GM21447 (cell line): ENCODE measurements at regions not wholly inside any gene's neighbourhood (a gene's known extent, or its start where the extent isn't known, plus 50 kb on each side); places are given as distances from the start of the nearest gene placed in this dataset.

Experiments used
- ATAC-seq: cut with Tn5 transposase; IDR thresholded peaks from one replicate; pipeline ENCODE4 v1.9.1; 2021; ENCODE audit not compliant: unreplicated experiment

DNA sequence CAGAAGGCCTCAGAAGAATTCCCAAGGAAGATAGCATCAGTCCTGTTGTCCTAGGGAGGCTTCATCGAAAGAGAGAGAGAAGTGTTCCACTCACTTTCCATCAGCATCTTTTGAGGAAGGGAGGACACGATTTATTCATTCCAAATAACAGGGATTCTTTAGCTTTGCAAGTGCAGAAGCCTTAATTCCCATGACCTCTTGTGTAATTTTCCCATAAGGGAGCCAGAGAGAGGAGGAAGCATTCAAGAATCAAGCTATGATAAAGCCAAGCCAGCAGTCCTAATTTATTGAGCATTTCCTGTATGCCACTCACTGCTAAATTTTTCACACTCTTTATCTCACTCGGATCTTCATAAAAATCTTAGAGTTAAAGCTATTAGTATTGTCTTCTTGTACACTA lies 169.7 kb upstream of the MITF start:
- ATAC-seq = no peak

DNA sequence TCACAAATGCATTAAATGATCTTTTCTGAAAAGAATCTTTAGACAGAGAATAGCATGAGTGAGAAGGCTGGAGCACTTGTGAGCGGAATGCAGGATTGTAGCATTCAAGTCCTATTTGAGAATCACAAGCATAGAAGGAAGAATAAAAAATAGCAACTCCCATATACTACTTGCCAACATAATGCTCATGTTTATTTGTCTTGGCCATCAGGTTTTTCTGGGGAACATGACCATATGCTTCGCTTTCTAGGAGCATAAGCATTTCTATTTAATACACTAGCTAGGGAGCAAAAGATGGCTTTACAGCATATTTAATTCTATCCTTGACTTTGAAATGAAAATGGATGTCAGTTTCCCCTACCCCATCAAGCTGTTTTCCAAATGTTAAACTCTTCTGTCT lies 170.3 kb upstream of the MITF start:
- ATAC-seq = no peak

DNA sequence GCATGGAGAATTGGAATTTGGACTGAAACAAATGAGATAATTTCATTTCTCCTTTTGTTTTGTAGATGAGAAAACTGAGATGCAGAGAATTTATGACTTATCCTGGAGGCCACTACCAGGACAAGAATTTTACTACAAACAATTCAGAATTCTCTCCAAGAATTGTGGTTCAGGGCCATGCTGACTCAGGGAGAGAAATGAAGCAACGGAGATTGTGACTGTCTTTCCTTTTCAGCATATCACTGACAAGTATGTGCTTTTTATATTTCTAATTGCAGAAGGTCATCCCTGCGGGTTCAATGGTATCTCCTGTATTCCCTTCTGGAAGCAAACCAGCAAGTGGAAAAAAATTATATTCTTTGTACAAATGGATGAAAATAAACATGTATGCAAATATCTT lies 170.8 kb upstream of the MITF start:
- ATAC-seq = no peak

DNA sequence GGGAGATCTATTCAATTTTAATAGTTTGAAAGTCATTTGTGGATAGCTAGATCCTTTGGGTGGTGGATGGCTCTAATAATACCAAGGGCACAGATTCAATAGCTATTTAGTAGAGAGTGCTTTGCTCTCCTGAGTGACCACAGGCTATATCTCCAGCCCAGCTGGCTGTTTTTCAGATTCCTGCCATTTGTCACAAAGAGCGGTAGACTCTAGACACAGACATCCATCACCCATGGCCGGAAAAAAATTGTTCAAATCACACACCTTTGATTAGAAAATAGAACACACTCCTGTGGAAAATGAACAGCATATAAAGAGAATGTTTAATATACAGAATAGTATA lies 171.6 kb upstream of the MITF start:
- no peak for ATAC-seq

DNA sequence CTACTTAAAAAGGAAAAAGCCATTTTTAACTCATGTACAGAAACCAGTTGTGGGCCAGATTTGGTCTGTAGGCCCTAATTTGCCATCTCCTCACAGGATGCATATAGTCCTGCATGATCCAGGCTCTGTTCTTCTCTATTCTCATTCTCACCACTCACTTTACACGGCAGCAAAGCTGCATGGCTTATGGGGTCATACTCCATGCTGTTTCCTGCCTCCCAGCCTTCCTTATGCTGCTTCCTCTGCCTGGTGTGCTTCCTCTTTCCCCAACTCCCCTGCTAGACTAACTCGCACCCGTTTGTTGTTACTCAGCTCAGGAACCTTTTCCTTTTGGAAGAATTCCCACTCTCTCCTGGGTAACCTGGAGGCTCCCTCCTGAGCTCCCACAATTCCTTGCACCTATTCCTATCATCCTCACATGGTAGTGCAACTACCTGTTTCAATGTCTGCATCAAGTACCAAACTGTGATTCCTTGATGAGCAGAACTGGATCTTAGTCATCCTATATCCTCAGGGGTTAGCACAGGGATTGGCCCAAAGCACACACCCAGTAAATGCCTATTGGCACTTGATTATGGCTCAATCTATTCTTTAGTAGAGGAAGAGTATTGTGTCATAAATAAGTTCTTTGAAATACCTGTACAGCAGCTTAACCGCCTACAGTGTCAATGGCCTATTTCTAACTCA lies 172.1 kb upstream of the MITF start:
- no peak for ATAC-seq

DNA sequence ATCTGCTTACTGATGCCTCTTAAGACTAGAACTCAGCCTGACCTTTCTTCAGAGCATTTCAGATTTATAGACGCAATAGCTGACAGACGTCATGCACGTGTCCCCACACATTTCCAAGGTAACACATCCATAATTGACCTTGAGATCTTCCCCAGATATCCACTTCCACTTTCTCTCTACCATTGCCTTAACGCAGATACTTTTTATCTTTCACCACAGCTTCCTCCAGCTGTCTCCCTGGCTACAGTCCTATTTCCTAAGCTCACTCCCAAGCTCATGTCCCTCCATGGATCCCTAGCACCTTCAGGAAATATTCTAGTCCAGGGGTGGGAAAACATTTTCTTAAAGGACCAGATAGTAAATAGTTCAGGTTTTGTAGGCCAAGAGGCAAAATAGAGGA lies 173.0 kb upstream of the MITF start:
- ATAC-seq = no peak

DNA sequence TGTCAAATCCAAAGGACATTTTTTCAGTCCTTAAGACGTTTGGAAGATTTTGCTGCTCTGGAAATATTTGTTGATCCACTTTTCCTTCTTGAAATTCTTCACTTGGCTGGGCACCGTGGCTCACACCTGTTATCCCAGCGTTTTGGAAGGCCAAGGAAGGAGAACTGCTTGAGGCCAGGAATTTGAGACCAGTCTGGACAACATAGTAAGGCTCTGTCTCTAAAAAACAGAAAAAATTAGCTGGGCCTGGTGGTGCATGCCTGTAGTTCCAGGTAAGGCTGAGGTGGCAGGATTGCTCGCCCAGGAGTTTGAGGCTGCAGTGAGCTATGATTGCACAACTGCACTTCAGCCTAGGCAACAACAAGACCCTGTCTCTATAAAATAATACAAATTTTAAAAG lies 173.9 kb upstream of the MITF start:
- ATAC-seq = no peak

DNA sequence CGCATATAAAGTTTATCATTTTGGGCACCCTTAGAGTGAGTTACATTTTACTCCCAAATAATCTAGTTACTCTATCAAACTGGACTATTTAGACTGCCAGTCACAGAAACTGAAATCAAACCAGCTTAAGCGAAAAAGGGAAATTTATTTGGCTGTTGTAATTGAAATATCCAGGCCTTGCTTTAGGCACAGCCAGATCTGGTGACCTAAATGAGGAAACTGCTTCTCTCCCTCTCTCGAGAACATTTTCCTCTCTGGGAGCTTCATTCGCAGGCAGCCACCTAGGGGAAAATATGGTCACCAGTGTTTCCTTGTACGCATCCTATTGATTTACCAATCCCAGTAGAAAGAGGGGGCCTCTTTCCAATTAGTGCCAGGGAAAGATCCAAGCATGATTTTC lies 175.3 kb upstream of the MITF start:
- ATAC-seq = no peak

DNA sequence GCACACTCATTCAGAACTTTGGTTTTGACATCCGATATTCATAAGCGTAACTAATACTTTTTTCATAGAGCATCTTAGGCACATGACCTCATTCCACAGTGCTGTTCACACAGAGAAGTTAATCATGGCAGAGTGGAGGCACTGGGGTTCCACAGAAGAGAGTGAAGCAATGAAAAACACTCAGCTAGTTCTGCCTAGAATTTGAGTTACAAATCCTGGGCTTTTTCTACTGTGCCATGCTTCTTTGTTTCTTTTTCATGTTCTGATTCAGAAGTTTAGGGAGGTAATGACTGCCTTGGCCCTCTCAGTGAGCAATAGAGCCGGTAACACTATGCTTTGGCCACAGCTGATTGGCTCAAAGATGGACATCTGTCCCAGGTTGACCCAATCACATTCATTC lies 176.1 kb upstream of the MITF start:
- no peak for ATAC-seq

DNA sequence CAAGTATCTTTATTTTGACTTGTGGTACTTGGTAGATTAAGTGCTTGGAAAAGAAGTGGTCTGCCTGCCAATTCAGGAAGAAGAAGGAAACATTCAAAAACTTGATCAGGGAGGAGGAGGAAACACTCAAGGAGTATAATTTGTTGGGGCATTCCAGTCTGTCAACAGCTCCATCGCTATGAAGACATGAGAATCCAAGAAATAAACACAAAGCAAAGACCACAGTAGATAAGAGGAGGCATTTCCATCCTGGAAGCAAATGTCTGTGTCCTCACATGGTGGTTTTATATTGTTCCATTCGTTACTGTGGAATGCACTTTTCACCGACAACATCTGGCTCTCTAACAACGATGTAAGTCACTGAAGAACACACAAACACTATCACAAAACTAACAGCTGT lies 176.1 kb upstream of the FRMD4B start:
- no peak for ATAC-seq

DNA sequence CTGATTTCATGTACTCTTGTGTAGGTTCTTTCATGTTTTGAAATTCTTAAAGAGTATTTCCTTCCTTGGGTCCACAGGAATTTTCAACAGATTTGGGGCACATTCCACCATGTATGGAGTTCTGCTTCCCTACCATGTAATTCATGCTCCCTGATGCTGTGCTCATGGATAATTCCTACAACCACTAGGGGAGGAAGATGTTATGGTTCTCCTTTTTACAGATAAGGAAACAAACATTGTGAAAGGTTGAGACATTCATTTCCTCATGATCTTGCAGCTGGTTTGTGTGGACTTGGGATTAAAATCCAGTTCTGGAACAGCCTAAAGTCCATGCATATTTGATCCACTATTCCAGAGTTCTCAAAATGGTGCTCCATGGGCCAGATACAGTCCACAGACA lies 174.9 kb upstream of the FRMD4B start:
- ATAC-seq = no peak

DNA sequence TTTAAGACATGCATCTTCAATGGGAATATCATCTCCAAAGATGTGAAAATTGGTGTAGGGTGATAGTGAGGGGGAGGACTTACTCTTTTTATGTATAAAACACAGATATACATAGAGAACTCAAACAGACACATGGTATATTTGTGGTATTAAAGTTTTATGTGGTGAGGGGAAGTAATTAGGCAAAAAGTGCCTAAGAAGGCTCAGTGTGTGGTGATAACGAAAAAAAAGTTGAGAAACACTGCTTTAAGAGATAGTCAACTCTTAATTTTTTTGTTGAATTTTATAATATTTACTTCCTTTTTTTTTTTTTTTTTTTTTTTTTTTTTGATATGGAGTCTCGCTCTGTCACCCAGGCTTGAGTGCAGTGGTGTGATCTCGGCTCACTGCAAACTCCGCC lies 174.2 kb upstream of the FRMD4B start:
- ATAC-seq = no peak

DNA sequence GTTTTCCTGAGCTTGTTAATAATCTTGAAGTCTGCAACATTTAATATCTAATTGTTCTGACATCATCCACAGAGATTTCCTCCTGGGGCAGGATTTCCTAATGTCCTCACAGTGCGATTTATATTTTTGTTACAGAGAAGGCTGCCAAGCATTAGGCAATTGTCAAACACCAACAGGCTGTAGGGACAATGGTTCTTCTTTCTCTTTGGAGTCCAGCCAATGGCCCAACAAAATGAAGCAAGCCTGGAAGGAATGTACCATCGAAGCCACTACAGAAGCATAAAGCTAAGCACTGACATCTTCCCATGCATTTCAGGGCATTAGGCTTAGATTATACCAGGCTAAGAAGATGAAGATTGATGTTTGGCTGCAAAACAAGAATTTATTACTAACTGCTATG lies 173.0 kb upstream of the FRMD4B start:
- ATAC-seq = no peak

DNA sequence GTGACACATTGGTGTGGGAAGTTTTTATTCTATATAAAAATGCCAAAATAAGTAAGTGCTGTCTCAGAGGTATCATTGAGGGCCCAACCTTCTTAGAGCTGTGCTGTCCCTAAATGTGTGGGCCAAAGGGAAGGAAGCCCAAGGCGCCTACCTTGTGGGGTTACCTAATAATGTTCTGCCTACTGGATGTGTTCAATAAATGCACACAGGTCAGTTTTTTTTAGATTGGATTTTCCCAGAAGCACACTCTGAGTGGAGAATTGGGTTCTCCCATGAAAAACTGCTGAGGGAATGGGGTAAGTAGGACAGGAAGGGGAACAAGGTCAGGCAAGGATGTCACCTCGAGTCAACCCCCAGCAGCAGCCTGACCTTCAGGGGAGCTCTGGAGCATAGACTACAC lies 168.7 kb upstream of the FRMD4B start:
- ATAC-seq = no peak

DNA sequence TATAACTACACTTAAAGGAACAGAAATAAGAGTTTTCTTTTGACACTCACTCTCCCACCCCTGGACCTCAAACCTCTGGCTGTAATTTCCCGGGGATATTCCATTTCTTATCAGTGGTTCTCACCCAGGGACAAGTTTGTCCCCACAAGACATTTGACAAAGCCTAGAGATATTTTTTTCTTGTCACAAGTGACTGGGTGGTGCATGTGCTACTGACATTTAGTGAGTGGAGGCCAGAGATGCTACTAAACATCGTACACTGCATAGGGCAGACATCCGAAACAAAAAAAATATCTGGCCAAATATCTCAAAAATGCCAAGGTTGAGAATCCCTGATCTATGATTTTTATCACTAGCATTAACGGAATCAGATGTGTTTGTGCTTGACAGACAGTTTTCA lies 168.0 kb upstream of the FRMD4B start:
- no peak for ATAC-seq

DNA sequence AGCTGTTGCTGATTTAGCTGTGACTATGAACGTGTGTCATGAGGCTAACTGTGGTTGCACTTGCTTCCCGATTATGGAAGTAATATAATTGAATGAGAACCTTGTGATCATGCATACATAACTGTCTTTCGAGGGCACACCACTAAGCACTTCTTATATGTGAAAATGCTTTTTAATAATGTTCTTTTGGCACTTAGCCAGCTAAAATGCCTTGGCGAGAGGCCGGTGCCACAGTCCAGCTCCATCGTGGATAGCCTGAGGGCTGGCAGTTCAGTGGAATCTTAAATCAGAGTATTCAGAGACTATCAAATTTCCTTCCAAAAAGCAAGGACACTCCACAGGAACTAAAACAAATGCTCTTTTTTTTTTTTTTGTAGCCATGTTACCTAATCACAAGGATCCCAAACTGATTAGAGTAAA lies 161.6 kb upstream of the FRMD4B start:
- ATAC-seq = no peak

DNA sequence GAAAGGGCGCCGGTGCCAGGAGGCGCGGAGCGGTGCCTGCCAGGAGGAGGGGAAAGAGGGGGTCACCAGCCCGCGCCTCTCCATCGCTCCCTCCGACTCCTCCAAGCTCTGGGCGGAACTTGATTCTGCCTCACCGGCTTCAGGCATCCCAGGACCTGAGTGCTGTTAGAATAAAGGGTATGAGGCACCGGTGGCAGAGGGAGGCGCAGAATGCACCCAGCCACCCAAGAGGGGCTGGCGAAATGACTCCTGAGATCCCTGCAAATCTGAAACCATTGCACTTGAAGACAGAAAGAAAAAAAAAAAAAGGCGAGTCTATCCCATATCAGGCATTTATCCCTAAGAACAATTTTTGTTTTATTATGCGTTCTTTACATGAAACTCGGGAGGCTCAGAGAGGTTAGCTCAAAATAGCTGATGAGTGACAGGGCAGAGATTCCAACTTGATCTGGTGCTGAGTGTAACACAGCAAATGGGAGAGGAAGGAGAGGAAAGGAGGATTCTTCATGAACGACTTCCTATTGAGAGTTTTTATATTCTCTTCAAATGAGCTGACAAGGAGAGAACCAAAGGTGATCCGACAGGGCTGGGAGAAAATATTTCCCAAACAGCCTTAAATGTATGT lies 157.0 kb upstream of the FRMD4B start:
- no peak for ATAC-seq

DNA sequence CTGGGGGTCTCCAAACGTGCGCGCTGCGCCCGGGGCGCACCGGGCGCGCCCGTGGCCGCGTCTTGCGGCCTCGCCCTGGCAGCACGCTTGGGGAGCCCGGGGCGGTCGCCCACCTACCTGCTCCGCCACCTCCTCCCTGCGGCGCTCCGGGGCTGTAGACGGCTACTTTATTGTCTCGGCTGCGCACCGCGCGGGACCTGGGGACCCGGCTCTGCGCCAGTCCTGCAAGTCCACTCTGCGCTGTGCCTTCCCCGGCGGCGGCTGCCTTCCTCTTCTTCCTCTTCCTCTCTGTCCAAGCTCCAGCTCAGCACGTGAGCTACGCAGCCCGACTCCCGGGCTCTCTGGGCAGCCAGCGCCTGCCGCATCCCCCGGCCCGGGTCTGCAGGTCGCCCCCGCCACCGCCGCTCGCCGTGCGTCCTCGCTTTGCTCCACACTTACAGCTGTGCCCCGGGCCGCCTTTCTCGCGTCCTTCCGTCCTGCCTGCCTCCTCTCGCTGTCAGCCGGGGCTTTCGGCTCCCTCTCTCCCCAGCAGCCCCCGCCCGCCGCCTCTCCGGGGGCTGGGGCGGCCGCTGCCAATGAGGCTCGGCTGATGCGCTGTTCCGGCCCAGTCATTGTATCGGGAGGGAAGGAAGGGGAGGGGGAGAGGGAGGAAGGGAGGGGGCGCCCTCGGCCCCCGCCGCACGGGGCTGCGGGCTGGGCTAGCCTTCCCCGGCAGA lies 156.4 kb upstream of the FRMD4B start:
- ATAC-seq = no peak

DNA sequence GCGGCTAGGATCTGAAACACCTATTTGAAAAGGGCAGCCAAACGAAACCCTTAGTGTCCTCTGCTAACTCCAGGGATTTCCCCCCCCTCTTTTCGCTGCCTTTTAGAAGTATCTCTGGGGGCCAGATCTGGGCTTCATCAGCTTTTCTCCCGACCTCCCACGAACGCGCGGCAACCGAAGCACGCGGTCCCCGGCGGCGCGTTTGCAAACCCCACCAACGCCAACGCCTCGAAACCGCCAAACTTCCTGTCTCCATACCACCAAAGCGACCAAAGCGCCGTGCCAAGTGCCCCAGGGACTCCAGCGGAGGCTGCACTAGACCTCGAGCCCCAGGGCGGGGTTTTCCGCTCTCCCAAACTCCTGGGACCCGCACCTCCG lies 155.8 kb upstream of the FRMD4B start:
- ATAC-seq = no peak

DNA sequence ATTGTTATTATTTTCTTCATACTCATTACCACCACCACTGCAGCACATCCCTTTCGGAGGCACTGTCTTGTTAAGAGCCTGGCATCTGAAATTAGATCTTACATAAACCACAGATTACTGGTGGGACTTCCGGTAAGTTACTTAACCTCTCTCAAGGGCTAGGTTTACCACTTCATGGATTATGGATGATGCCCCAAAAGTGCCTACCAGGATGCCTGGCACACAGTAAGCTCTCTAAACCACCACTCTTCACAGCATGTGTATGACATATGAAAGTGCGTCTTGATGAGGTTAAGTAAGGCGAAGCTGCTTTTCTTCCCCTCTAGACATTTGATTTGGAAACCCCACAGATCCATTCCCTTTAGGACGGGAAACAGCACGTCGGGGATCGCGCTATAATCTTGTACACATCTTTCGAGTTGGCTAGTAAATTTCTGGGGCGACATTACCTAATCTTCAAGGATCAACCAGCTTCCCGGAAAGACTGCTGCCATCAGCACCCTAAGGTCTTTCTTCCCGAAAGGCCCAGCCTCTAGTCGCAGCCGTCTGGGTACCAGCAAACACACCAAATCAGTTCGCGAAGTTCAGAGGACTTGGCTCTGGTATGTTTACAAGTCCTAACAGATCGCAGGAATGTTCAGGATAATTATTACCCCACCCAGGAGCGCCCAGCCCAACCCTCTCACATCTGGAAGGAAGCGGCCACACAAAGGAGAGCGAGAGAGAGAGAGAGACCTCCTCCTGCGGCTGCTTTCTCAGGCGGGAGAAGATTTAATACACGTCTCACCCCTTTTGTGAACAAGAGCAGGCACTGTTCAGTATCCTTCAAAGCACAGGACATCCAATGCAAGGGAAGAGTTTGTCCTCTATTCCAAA lies 155.1 kb upstream of the FRMD4B start:
- no peak for ATAC-seq

DNA sequence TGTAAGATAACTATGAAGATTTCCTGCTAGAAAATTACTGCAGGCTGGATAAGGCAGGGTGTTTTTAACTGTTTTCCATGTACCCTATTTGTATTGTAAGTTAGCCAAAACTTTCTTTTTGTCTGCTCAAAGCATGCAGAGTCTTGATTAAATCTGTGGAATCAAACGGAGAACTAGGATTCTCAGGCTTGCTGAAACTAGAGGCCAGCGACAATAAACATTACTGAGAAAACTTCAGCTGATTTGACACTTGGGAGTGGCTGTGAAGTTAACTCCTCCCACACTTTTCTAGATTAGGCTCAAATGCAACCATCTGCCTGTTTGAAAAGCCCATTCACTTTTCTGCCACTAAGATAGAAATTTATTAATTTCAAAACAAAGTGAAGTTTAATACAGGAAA lies 153.2 kb upstream of the FRMD4B start:
- ATAC-seq = no peak

DNA sequence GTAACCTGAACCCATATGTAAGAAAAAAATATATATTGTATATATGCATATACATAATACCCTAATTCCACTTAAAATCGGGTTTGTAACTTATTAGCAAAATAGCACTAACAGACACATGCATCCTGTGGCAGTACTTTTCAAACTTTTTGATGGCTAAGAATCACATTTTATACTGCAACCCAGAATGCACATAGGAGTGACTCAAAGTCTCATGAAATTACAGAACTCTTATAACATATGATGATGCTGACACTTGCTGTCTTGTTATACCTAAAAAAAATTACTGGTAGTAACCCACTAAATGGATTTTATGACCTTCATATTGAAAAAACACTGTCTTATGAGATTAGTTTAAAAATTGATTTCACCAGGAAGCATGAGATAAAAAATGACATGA lies 152.4 kb upstream of the FRMD4B start:
- no peak for ATAC-seq
